Large intestine (tissue), 3 donors: ENCODE measurements at regions not wholly inside any gene's neighbourhood (a gene's known extent, or its start where the extent isn't known, plus 50 kb on each side); places are given as distances from the start of the nearest gene placed in this dataset.
"Not testable (repeated sequence)": the region's sequence is repeated elsewhere in the genome, so short reads cannot be mapped to it uniquely, and the experiment has no call there.

Source experiments
- DNase-seq, 2 donors: peaks; one replicate each; pipeline versions ENCODE4 v3.0.0 to v3.0.0-alpha.2; 2013
- H3K27ac ChIP-seq: one replicate; pipeline ENCODE4 v1.5.1; 2013; ENCODE audit warnings: low read length
- H3K27me3 ChIP-seq: 2 replicates; pipeline ENCODE4 v1.6.1; 2013; ENCODE audit warnings: low read length; ENCODE audit not compliant: control insufficient read depth, insufficient read depth
- H3K36me3 ChIP-seq: 2 replicates; pipeline ENCODE4 v1.6.1; 2013; ENCODE audit warnings: low read length; ENCODE audit not compliant: control insufficient read depth, insufficient read depth
- H3K4me1 ChIP-seq: one replicate; pipeline ENCODE4 v1.6.1; 2013; ENCODE audit warnings: low read length; ENCODE audit not compliant: control insufficient read depth, insufficient read depth
- H3K4me3 ChIP-seq: one replicate; pipeline ENCODE4 v1.5.1; 2013; ENCODE audit warnings: low read length
- H3K9me3 ChIP-seq: one replicate; pipeline ENCODE4 v1.6.1; 2013; ENCODE audit warnings: mild to moderate bottlenecking, low read depth, low read length, moderate library complexity; ENCODE audit not compliant: control insufficient read depth
- WGBS: methylation state at CpG from one replicate; pipeline ENCODE4 v1.1.5; 2013; ENCODE audit warnings: low lambda C conversion rate; ENCODE audit not compliant: insufficient coverage; 5-methylcytosine and 5-hydroxymethylcytosine counted together

DNA sequence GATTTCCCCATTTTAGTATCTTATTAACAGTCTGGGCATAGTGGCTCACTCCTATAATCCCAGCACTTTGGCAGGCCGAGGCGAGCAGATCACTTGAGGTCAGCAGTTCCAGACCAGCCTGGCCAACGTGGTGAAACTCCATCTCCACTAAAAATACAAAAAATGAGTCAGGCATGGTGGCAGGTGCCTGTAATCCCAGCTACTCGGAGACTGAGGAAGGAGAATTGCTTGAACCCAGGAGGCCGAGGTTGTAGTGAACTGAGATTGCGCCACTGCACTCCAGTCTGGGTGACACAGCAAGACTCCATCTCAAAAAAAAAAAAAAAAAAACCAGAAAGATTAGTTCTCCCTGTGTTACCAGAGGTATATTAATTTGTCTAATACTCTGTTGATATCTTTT, 52.3 kb upstream of the NSUN7 start:
- not testable (repeated sequence) for H3K27ac ChIP-seq, H3K4me3 ChIP-seq, H3K4me1 ChIP-seq, DNase-seq, H3K36me3 ChIP-seq, H3K9me3 ChIP-seq, H3K27me3 ChIP-seq
- WGBS, result no CpG with 5 or more reads among the region's 6 CpGs

DNA sequence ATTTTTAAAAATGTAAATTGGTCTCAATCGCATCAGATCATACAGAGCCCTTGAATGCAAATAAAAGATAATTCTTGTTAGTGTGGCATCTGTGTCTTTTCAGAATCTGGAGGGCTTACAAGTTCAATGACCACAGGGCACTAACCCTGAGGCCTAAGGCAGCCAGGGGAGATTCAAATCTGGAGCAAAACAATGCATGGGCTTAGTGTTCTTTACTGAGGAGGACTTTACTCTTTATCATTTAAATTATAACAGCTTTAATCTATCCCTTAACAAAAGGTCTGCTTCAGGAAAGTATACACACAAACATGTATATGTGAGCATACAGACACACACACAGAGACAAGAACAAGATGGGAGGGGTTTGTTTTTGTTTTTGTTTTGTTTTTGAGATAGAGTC, 51.0 kb upstream of the NSUN7 start:
- H3K9me3 ChIP-seq, result no peaks in the 10 kb centered on the region
- H3K4me3 ChIP-seq, result no peak overlapping the region
- H3K36me3 ChIP-seq, result no peaks in the 10 kb centered on the region
- H3K4me1 ChIP-seq, result no peaks in the 10 kb centered on the region
- no peak overlapping the region for H3K27ac ChIP-seq
- WGBS, result no CpG with 5 or more reads among the region's 1 CpG
- H3K27me3 ChIP-seq, result no peaks in the 10 kb centered on the region
- DNase-seq, result no peak

DNA sequence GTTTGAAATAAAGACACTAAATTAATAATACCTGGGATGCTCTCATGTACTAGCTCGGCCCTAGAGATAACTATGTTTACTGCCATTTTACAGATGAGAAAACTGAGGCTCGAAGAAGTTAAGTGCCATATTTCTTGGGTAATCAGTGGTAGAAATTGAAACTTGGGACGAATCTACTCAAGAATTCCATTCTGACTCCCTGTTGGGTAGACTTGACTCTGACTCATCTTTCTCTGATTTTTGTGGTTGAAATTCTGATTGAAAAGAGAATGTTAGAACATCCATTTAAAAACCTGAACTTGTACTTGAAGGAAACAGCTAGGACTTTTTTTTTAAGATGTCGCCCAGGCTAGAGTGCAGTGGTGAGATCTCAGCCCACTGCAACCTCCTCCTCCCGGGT, 50.1 kb upstream of the NSUN7 start:
- Histone ChIP-seq H3K9me3 (no peaks in the 10 kb centered on the region), H3K4me1 (no peaks in the 10 kb centered on the region)

More for the DNA sequence above, 50.1 kb upstream of the NSUN7 start:
- no peak overlapping the region for H3K4me3 ChIP-seq
- H3K36me3 ChIP-seq, result no peaks in the 10 kb centered on the region
- H3K27me3 ChIP-seq, result no peaks in the 10 kb centered on the region
- 80% methylated on average over 1 of the region's 5 CpGs for WGBS
- no peak for DNase-seq
- no peak overlapping the region for H3K27ac ChIP-seq
